GM23248 (cell line): ENCODE measurements at regions not wholly inside any gene's neighbourhood (a gene's known extent, or its start where the extent isn't known, plus 50 kb on each side); places are given as distances from the start of the nearest gene placed in this dataset.

ENCODE experiments used
- EZH2 ChIP-seq: fragments of 200-600 bp; sonication (generic); IDR thresholded peaks from 2 replicates; pipeline ENCODE4 v1.6.1; 2018; ENCODE audit warnings: antibody characterized with exemption, mild to moderate bottlenecking; ENCODE audit not compliant: insufficient read depth, poor library complexity, severe bottlenecking
- EZH2phosphoT487 ChIP-seq: fragments of 200-600 bp; sonication (generic); IDR thresholded peaks from 2 replicates; pipeline ENCODE4 v1.6.1; 2018; ENCODE audit warnings: antibody characterized with exemption, moderate library complexity, mild to moderate bottlenecking, low read depth; ENCODE audit not compliant: insufficient read depth

GRCh38 chr9:16986556-16986955 lies 116.1 kb upstream of the BNC2 start:
- TF ChIP-seq EZH2 (no peak), EZH2phosphoT487 (no peak)
